ENCODE measurements at regions not wholly inside any gene's neighbourhood (a gene's known extent, or its start where the extent isn't known, plus 50 kb on each side); places are given as distances from the start of the nearest gene placed in this dataset.
A peak's percentile ranks its signal among the peaks of the same experiment; 100 is the strongest.

GRCh38 chr15:92705764-92706163 lies 50.2 kb upstream of the FAM174B start:
- H3K4me3 ChIP-seq (ENCODE audit: low read length), result no peak overlapping the region
- no peaks in the 10 kb centered on the region for H3K27me3 ChIP-seq (ENCODE audit: control insufficient read depth, insufficient read depth, low read length)
- H3K27ac ChIP-seq (ENCODE audit: low read length), result no peak overlapping the region
- H3K9me3 ChIP-seq (ENCODE audit: control insufficient read depth, insufficient read depth, low read length), result no peaks in the 10 kb centered on the region
- H3K36me3 ChIP-seq (ENCODE audit: control insufficient read depth, insufficient read depth, low read length), result no peaks in the 10 kb centered on the region
- no peak for DNase-seq (ENCODE audit: low read depth, low spot score)
- no CpG with 5 or more reads among the region's 1 CpG for WGBS (ENCODE audit: insufficient coverage, insufficient read length)
- H3K4me1 ChIP-seq (ENCODE audit: control insufficient read depth, insufficient read depth, low read length), result no peaks in the 10 kb centered on the region

GRCh38 chr15:92706201-92706600 lies 50.6 kb upstream of the FAM174B start:
- H3K27ac ChIP-seq (ENCODE audit: low read length), result no peak overlapping the region
- no peaks in the 10 kb centered on the region for H3K9me3 ChIP-seq (ENCODE audit: control insufficient read depth, insufficient read depth, low read length)
- DNase-seq (ENCODE audit: low read depth, low spot score), result no peak
- WGBS (ENCODE audit: insufficient coverage, insufficient read length), result no CpG with 5 or more reads among the region's 7 CpGs
- no peak overlapping the region for H3K4me3 ChIP-seq (ENCODE audit: low read length)
- H3K4me1 ChIP-seq (ENCODE audit: control insufficient read depth, insufficient read depth, low read length), result no peaks in the 10 kb centered on the region
- H3K27me3 ChIP-seq (ENCODE audit: control insufficient read depth, insufficient read depth, low read length), result no peaks in the 10 kb centered on the region
- peaks cover 3% of the 10 kb centered on the region; the same call in 1 of the 2 replicates for H3K36me3 ChIP-seq (ENCODE audit: control insufficient read depth, insufficient read depth, low read length)

- H3K4me1 ChIP-seq (ENCODE audit: control insufficient read depth, insufficient read depth, low read length), result no peaks in the 10 kb centered on the region
- no CpG with 5 or more reads among the region's 12 CpGs for WGBS (ENCODE audit: insufficient coverage, insufficient read length)
- H3K36me3 ChIP-seq (ENCODE audit: control insufficient read depth, insufficient read depth, low read length), result peaks cover 3% of the 10 kb centered on the region; the same call in 1 of the 2 replicates
- no peaks in the 10 kb centered on the region for H3K27me3 ChIP-seq (ENCODE audit: control insufficient read depth, insufficient read depth, low read length)
- H3K9me3 ChIP-seq (ENCODE audit: control insufficient read depth, insufficient read depth, low read length), result no peaks in the 10 kb centered on the region
- H3K4me3 ChIP-seq (ENCODE audit: low read length), result no peak overlapping the region
- no peak overlapping the region for H3K27ac ChIP-seq (ENCODE audit: low read length)
- DNase-seq (ENCODE audit: low read depth, low spot score), result no peak
Observed at GRCh38 chr15:92707880-92708551, 52.4 kb upstream of the FAM174B start.

GRCh38 chr15:92708635-92709034 lies 53.1 kb upstream of the FAM174B start:
- no CpG with 5 or more reads among the region's 4 CpGs for WGBS (ENCODE audit: insufficient coverage, insufficient read length)

GRCh38 chr15:92709110-92709790 lies 53.7 kb upstream of the FAM174B start:
- H3K36me3 ChIP-seq (ENCODE audit: control insufficient read depth, insufficient read depth, low read length), result peaks cover 3% of the 10 kb centered on the region; the same call in 1 of the 2 replicates
- DNase-seq (ENCODE audit: low read depth, low spot score), result no peak
- H3K27me3 ChIP-seq (ENCODE audit: control insufficient read depth, insufficient read depth, low read length), result no peaks in the 10 kb centered on the region
- H3K4me1 ChIP-seq (ENCODE audit: control insufficient read depth, insufficient read depth, low read length), result no peaks in the 10 kb centered on the region; the same call in 1 of the 2 replicates
- no peak overlapping the region for H3K4me3 ChIP-seq (ENCODE audit: low read length)
- H3K27ac ChIP-seq (ENCODE audit: low read length), result no peak overlapping the region
- no CpG with 5 or more reads among the region's 10 CpGs for WGBS (ENCODE audit: insufficient coverage, insufficient read length)
- H3K9me3 ChIP-seq (ENCODE audit: control insufficient read depth, insufficient read depth, low read length), result no peaks in the 10 kb centered on the region

More at GRCh38 chr15:92708635-92709034, 53.1 kb upstream of the FAM174B start:
- Histone ChIP-seq H3K27me3 (ENCODE audit: control insufficient read depth, insufficient read depth, low read length) (no peaks in the 10 kb centered on the region), H3K27ac (ENCODE audit: low read length) (no peak overlapping the region), H3K4me1 (ENCODE audit: control insufficient read depth, insufficient read depth, low read length) (no peaks in the 10 kb centered on the region), H3K4me3 (ENCODE audit: low read length) (no peak overlapping the region), H3K36me3 (ENCODE audit: control insufficient read depth, insufficient read depth, low read length) (peaks cover 3% of the 10 kb centered on the region; the same call in 1 of the 2 replicates), H3K9me3 (ENCODE audit: control insufficient read depth, insufficient read depth, low read length) (no peaks in the 10 kb centered on the region)
- no peak for DNase-seq (ENCODE audit: low read depth, low spot score)

- no peak for DNase-seq (ENCODE audit: low read depth, low spot score)
- no peaks in the 10 kb centered on the region for H3K9me3 ChIP-seq (ENCODE audit: control insufficient read depth, insufficient read depth, low read length)
- no peaks in the 10 kb centered on the region; the same call in 1 of the 2 replicates for H3K4me1 ChIP-seq (ENCODE audit: control insufficient read depth, insufficient read depth, low read length)
- H3K4me3 ChIP-seq (ENCODE audit: low read length), result no peak overlapping the region; the same call in 1 of the 2 replicates
- H3K27ac ChIP-seq (ENCODE audit: low read length), result no peak overlapping the region
- H3K36me3 ChIP-seq (ENCODE audit: control insufficient read depth, insufficient read depth, low read length), result peaks cover 3% of the 10 kb centered on the region; the same call in 1 of the 2 replicates
- no peaks in the 10 kb centered on the region for H3K27me3 ChIP-seq (ENCODE audit: control insufficient read depth, insufficient read depth, low read length)
- WGBS (ENCODE audit: insufficient coverage, insufficient read length), result no CpG with 5 or more reads among the region's 30 CpGs
Observed at GRCh38 chr15:92711457-92711831, 55.9 kb upstream of the FAM174B start.

- Histone ChIP-seq H3K4me1 (ENCODE audit: control insufficient read depth, insufficient read depth, low read length) (no peaks in the 10 kb centered on the region; the same call in 1 of the 2 replicates), H3K27me3 (ENCODE audit: control insufficient read depth, insufficient read depth, low read length) (no peaks in the 10 kb centered on the region), H3K27ac (ENCODE audit: low read length) (no peak overlapping the region), H3K9me3 (ENCODE audit: control insufficient read depth, insufficient read depth, low read length) (no peaks in the 10 kb centered on the region), H3K4me3 (ENCODE audit: low read length) (peak overlapping the region; percentile 70; the same call in 1 of the 2 replicates), H3K36me3 (ENCODE audit: control insufficient read depth, insufficient read depth, low read length) (peaks cover 3% of the 10 kb centered on the region; the same call in 1 of the 2 replicates)
- no CpG with 5 or more reads among the region's 16 CpGs for WGBS (ENCODE audit: insufficient coverage, insufficient read length)
- no peak for DNase-seq (ENCODE audit: low read depth, low spot score)
Observed at GRCh38 chr15:92714077-92714476, 58.5 kb upstream of the FAM174B start.

GRCh38 chr15:92714477-92715401 lies 59.2 kb upstream of the FAM174B start:
- no peaks in the 10 kb centered on the region for H3K27me3 ChIP-seq (ENCODE audit: control insufficient read depth, insufficient read depth, low read length)
- no CpG with 5 or more reads among the region's 62 CpGs for WGBS (ENCODE audit: insufficient coverage, insufficient read length)
- DNase-seq (ENCODE audit: low read depth, low spot score), result no peak
- peaks cover 3% of the 10 kb centered on the region; the same call in 1 of the 2 replicates for H3K36me3 ChIP-seq (ENCODE audit: control insufficient read depth, insufficient read depth, low read length)
- no peak overlapping the region for H3K27ac ChIP-seq (ENCODE audit: low read length)
- H3K9me3 ChIP-seq (ENCODE audit: control insufficient read depth, insufficient read depth, low read length), result no peaks in the 10 kb centered on the region
- H3K4me1 ChIP-seq (ENCODE audit: control insufficient read depth, insufficient read depth, low read length), result no peaks in the 10 kb centered on the region; the same call in 1 of the 2 replicates
- peak overlapping the region; percentile 70; the same call in 1 of the 2 replicates for H3K4me3 ChIP-seq (ENCODE audit: low read length)

GRCh38 chr15:92715758-92716157 lies 60.2 kb upstream of the FAM174B start:
- no peak for DNase-seq (ENCODE audit: low read depth, low spot score)
- no peaks in the 10 kb centered on the region; the same call in 1 of the 2 replicates for H3K4me1 ChIP-seq (ENCODE audit: control insufficient read depth, insufficient read depth, low read length)
- WGBS (ENCODE audit: insufficient coverage, insufficient read length), result no CpG with 5 or more reads among the region's 7 CpGs
- H3K27ac ChIP-seq (ENCODE audit: low read length), result no peak overlapping the region
- H3K9me3 ChIP-seq (ENCODE audit: control insufficient read depth, insufficient read depth, low read length), result no peaks in the 10 kb centered on the region
- H3K27me3 ChIP-seq (ENCODE audit: control insufficient read depth, insufficient read depth, low read length), result no peaks in the 10 kb centered on the region
- peaks cover 3% of the 10 kb centered on the region; the same call in 1 of the 2 replicates for H3K36me3 ChIP-seq (ENCODE audit: control insufficient read depth, insufficient read depth, low read length)
- H3K4me3 ChIP-seq (ENCODE audit: low read length), result no peak overlapping the region

GRCh38 chr15:92719021-92719420 lies 63.4 kb upstream of the FAM174B start:
- H3K4me1 ChIP-seq (ENCODE audit: control insufficient read depth, insufficient read depth, low read length), result no peaks in the 10 kb centered on the region; the same call in 1 of the 2 replicates
- WGBS (ENCODE audit: insufficient coverage, insufficient read length), result no CpG with 5 or more reads among the region's 4 CpGs
- no peaks in the 10 kb centered on the region for H3K9me3 ChIP-seq (ENCODE audit: control insufficient read depth, insufficient read depth, low read length)
- no peak overlapping the region for H3K4me3 ChIP-seq (ENCODE audit: low read length)
- no peaks in the 10 kb centered on the region for H3K27me3 ChIP-seq (ENCODE audit: control insufficient read depth, insufficient read depth, low read length)
- no peak for DNase-seq (ENCODE audit: low read depth, low spot score)
- H3K27ac ChIP-seq (ENCODE audit: low read length), result no peak overlapping the region
- H3K36me3 ChIP-seq (ENCODE audit: control insufficient read depth, insufficient read depth, low read length), result no peaks in the 10 kb centered on the region

Measured in iPS DF 6.9 (cell line).